ENCODE measurements at regions not wholly inside any gene's neighbourhood (a gene's known extent, or its start where the extent isn't known, plus 50 kb on each side); places are given as distances from the start of the nearest gene placed in this dataset.

- CTCF ChIA-PET: no interaction called here
- Histone ChIP-seq H2AFZ (ENCODE audit: low read depth, low read length, poor library complexity, severe bottlenecking) (no peak overlapping the region), H3K9me2 (ENCODE audit: insufficient read depth) (no peaks in the 10 kb centered on the region), H3K79me2 (ENCODE audit: insufficient read depth, low read length) (no peaks in the 10 kb centered on the region), H4K20me1 (ENCODE audit: insufficient read depth) (no peaks in the 10 kb centered on the region), H3K4me1 (ENCODE audit: control insufficient read depth in 1 of 2, insufficient read depth in 2 of 2, low read length in 2 of 2) (no peaks in the 10 kb centered on the region), H3K4me2 (ENCODE audit: low read length) (no peak overlapping the region), H3K9ac (ENCODE audit: low read length) (no peak overlapping the region), H3K4me3 (replicated peaks in 1 of 2; ENCODE audit: low read depth in 1 of 2, low read length in 2 of 2) (no peak overlapping the region), H3K9me3 (ENCODE audit: control insufficient read depth in 1 of 2, insufficient read depth in 1 of 2, low read depth in 1 of 2, low read length in 2 of 2) (no peaks in the 10 kb centered on the region), H3K27me3 (ENCODE audit: insufficient read depth, low read length) (0 out of 2 replicates have a peak, but pooled peaks cover 3% of the 10 kb centered on the region), H3K36me3 (ENCODE audit: control insufficient read depth in 1 of 2, insufficient read depth in 2 of 2, low read length in 2 of 2) (no peaks in the 10 kb centered on the region), H3K27ac (ENCODE audit: low read depth, low read length) (no peak overlapping the region)
- no peak for DNase-seq (ENCODE audit: low read depth, low spot score)
- POLR2A ChIA-PET: no interaction called here
- BruUV-seq (replicated peaks): no TSS peak
- RAD21 ChIA-PET (ENCODE audit: low non-redundant PET in 1 of 2, low total read pairs in 2 of 2, uncharacterized antibody in 2 of 2, unreplicated experiment in 2 of 2): no interaction called here
- no peak for ATAC-seq
- TF ChIP-seq FOSL1 (IDR thresholded peaks at IDR 0.05; ENCODE audit: low read depth) (no peak), POLR2AphosphoS5 (IDR thresholded peaks at IDR 0.05; ENCODE audit: low read depth, low read length) (no peak), SRF (IDR thresholded peaks at IDR 0.05; ENCODE audit: low read depth) (no peak), RAD21 (IDR thresholded peaks at IDR 0.05; ENCODE audit: low read depth) (no peak), CEBPB (IDR thresholded peaks at IDR 0.05; ENCODE audit: low read depth) (no peak), CBX3 (IDR thresholded peaks at IDR 0.05; ENCODE audit: low read depth) (no peak), ATF3 (IDR thresholded peaks at IDR 0.05) (no peak), ZNF274 (IDR thresholded peaks at IDR 0.05; ENCODE audit: low read depth, low read length) (no peak), POLR2A (IDR thresholded peaks at IDR 0.05; ENCODE audit: borderline replicate concordance, extremely low read depth, insufficient read depth, insufficient read length) (no peak)
- TF ChIP-seq, protein P1, sequence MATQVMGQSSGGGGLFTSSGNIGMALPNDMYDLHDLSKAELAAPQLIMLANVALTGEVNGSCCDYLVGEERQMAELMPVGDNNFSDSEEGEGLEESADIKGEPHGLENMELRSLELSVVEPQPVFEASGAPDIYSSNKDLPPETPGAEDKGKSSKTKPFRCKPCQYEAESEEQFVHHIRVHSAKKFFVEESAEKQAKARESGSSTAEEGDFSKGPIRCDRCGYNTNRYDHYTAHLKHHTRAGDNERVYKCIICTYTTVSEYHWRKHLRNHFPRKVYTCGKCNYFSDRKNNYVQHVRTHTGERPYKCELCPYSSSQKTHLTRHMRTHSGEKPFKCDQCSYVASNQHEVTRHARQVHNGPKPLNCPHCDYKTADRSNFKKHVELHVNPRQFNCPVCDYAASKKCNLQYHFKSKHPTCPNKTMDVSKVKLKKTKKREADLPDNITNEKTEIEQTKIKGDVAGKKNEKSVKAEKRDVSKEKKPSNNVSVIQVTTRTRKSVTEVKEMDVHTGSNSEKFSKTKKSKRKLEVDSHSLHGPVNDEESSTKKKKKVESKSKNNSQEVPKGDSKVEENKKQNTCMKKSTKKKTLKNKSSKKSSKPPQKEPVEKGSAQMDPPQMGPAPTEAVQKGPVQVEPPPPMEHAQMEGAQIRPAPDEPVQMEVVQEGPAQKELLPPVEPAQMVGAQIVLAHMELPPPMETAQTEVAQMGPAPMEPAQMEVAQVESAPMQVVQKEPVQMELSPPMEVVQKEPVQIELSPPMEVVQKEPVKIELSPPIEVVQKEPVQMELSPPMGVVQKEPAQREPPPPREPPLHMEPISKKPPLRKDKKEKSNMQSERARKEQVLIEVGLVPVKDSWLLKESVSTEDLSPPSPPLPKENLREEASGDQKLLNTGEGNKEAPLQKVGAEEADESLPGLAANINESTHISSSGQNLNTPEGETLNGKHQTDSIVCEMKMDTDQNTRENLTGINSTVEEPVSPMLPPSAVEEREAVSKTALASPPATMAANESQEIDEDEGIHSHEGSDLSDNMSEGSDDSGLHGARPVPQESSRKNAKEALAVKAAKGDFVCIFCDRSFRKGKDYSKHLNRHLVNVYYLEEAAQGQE (IDR thresholded peaks at IDR 0.05; ENCODE audit: low read depth): no peak
- intact Hi-C loops (cut with micrococcal nuclease): no loop called here
Observed at GRCh38 chr6:156396068-156396771, 381.0 kb upstream of the ARID1B start.
